ENCODE measurements at regions not wholly inside any gene's neighbourhood (a gene's known extent, or its start where the extent isn't known, plus 50 kb on each side); places are given as distances from the start of the nearest gene placed in this dataset.

DNA sequence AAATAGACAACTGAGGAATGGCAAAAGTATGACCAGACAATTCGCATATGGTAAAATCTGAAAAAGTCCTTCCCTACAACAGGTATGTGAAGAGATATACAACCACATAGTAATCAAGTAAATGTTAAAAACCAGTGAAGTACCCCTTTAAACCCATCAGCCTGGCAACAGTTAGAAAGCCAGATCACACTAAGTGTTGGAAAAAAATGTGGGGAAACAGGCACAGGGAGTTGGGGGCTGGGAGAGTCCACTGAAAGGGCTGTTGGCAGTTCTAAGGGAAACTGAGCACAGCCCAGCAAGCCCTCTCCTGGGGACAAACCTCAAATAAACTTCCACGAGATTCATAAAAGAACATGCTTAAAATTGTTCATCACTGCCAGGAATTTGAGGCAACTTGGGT, 242.1 kb downstream of the BUD13 start:
- TF ChIP-seq CTCF (IDR thresholded peaks at IDR 0.05) (no peak), POLR2A (IDR thresholded peaks at IDR 0.05) (no peak), POLR2AphosphoS5 (IDR thresholded peaks at IDR 0.05) (no peak)

All from prostate gland (tissue), 2 donors.